Ovary (tissue), 7 donors: ENCODE measurements at regions not wholly inside any gene's neighbourhood (a gene's known extent, or its start where the extent isn't known, plus 50 kb on each side); places are given as distances from the start of the nearest gene placed in this dataset.

Experiments
- DNase-seq, 5 donors: peaks; one replicate each; pipeline ENCODE4 v3.0.0-alpha.2; 2019 to 2020
- H3K27ac ChIP-seq, 2 donors: fragments of 200-600 bp; one replicate each; pipeline versions ENCODE4 v1.5.1 to v1.8.0; 2019 to 2022
- H3K27me3 ChIP-seq: fragments of 200-600 bp; one replicate; pipeline ENCODE4 v1.8.0; 2022
- H3K36me3 ChIP-seq: fragments of 200-600 bp; sonication (generic); one replicate; pipeline ENCODE4 v1.5.1; 2019
- H3K4me1 ChIP-seq: one replicate; pipeline ENCODE4 v1.8.1; 2013; ENCODE audit warnings: mild to moderate bottlenecking, moderate library complexity; ENCODE audit not compliant: insufficient read depth
- H3K4me3 ChIP-seq: fragments of 200-600 bp; sonication (generic); one replicate; pipeline ENCODE4 v1.5.1; 2017
- H3K9me3 ChIP-seq, 2 donors: fragments of 200-600 bp in 1 of 2; sonication (generic) in 1 of 2; one replicate each; pipeline versions ENCODE4 v1.5.1 to v1.8.1; 2013 to 2019; ENCODE audit warnings: mild to moderate bottlenecking in 1 of 2, moderate library complexity in 1 of 2
- EP300 ChIP-seq: sonication (generic); formaldehyde crosslinking; IDR thresholded peaks from one replicate; pipeline ENCODE4 v1.6.1; 2017; ENCODE audit warnings: antibody characterized with exemption
- POLR2A ChIP-seq: fragments of 450-650 bp; IDR thresholded peaks from one replicate; pipeline ENCODE4 v1.6.1; 2017; ENCODE audit warnings: antibody characterized with exemption, mild to moderate bottlenecking, moderate library complexity
- WGBS, 3 donors: extraction: QIAGEN DNeasy Blood & Tissue Kit in 1 of 3; methylation state at CpG; one replicate each; pipeline versions ENCODE4 v1.1.5 to v1.1.7; 2013 to 2017; 5-methylcytosine and 5-hydroxymethylcytosine counted together
- intact Hi-C, 4 donors: fragments of 100-400 bp; cut with DNase I; formaldehyde crosslinking; loops; one replicate each; pipeline versions ENCODE4 v1.11.0 to v1.15.1; 2022 to 2023
- TF ChIP-seq, protein P1 (sequence below), 3 donors: fragments of 450-650 bp in 2 of 3; fragments of 200-600 bp in 1 of 3; IDR thresholded peaks; one replicate each; pipeline versions ENCODE4 v1.5.1 to v1.8.0; 2016 to 2022; ENCODE audit warnings: antibody characterized with exemption in 3 of 3, mild to moderate bottlenecking in 1 of 3
- donor health status: DM: no; HTN: no; CAD: no; lungs with moderate emphysema.
- donor health status: DM: no; HTN: no; CAD: no.
- donor health status: Bipolar disorder and iron deficiency.
- donor health status: DM: no; HTN: no; CAD: no.
- donor health status: DM: yes; HTN: yes; CAD: no.

DNA sequence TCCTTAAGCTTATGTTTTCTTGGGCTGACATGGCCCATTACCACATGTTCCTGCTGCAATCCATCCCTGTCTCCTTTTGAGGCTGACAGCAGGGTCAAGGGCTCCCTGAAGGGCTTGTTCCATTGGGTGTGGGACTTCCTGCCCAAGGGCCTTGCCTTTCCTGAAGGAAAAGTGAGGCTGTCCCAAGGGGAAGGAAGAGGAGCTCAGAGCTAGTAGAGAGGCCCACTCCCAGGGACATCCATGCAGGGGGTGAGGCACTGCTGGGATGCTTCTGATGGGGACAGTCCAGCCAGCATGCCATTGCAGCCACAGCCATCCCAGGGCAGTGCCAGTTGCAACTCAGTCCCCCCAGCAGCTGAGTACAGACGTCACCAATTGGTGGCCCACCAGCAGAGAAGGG lies 138.4 kb upstream of the FOXA2 start:
- no peaks in the 10 kb centered on the region for H3K27me3 ChIP-seq
- H3K4me1 ChIP-seq = peaks cover under 1% of the 10 kb centered on the region
- H3K9me3 ChIP-seq = no peaks in the 10 kb centered on the region
- 76 to 90% (median 83%) methylated on average over 1 of the region's 1 CpG for WGBS, 3 donors
- TF ChIP-seq EP300 (no peak), POLR2A (no peak)
- TF ChIP-seq, protein P1, sequence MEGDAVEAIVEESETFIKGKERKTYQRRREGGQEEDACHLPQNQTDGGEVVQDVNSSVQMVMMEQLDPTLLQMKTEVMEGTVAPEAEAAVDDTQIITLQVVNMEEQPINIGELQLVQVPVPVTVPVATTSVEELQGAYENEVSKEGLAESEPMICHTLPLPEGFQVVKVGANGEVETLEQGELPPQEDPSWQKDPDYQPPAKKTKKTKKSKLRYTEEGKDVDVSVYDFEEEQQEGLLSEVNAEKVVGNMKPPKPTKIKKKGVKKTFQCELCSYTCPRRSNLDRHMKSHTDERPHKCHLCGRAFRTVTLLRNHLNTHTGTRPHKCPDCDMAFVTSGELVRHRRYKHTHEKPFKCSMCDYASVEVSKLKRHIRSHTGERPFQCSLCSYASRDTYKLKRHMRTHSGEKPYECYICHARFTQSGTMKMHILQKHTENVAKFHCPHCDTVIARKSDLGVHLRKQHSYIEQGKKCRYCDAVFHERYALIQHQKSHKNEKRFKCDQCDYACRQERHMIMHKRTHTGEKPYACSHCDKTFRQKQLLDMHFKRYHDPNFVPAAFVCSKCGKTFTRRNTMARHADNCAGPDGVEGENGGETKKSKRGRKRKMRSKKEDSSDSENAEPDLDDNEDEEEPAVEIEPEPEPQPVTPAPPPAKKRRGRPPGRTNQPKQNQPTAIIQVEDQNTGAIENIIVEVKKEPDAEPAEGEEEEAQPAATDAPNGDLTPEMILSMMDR (IDR thresholded peaks at IDR 0.05) = no peak
- intact Hi-C loops = no loop called here
- no peak overlapping the region for H3K27ac ChIP-seq
- no peak for DNase-seq
- no peaks in the 10 kb centered on the region for H3K36me3 ChIP-seq
- H3K4me3 ChIP-seq = no peak overlapping the region

DNA sequence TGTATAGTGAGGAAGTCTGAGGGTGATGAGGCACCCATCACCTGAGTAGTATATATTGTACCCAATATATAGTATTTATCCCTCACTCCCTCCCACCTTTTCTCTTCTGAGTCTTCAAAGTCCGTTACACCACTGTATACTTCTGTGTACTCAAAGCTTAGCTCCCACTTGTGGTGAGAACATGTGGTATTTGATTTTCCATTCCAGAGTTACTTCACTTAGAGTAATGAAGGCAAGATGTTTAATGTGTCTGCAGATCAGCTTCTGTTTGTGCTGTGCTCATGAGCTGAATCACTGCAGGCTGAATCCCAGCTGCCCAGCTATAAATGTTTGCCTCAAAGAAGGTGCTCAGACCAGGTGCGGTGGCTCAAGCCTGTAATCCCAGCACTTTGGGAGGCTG lies 139.3 kb upstream of the FOXA2 start:
- H3K4me1 ChIP-seq = no peaks in the 10 kb centered on the region

DNA sequence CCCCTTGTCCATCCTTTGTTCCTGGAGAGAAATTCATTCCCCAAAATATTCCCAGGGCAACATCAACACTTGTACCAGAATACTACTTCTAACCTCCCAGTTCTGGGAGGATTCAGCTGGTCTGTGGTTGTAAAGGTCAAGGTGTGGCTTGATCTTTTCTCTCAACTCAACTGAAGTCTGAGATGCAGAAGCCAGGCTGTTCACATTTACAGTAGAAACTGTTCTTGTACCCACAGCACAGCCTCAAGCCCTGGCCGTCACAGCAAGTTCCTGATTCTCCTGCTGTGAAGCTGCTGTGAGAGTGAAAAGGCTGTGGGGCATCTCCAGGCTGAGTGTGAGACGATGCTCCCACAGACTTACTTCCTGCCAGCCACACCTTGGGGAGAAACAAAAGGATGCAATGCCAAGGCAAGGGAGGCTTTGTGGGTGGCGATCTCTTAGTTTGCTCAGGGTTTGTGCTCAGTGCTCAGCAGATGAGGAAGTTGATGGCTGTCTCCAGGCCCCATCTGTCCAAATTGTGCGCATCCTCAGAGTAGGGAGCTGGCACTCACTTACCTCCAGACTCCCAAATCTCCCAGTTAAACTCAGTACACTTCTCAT lies 143.9 kb upstream of the FOXA2 start:
- H3K27ac ChIP-seq = no peak overlapping the region
- no peak for TF ChIP-seq EP300
- TF ChIP-seq, protein P1 (IDR thresholded peaks at IDR 0.05) = no peak
- no peak for TF ChIP-seq POLR2A
- no peaks in the 10 kb centered on the region for H3K27me3 ChIP-seq
- H3K4me3 ChIP-seq = no peak overlapping the region
- no peaks in the 10 kb centered on the region for H3K9me3 ChIP-seq
- no peak for DNase-seq
- H3K36me3 ChIP-seq = no peaks in the 10 kb centered on the region
- intact Hi-C loops = no loop called here
- no peaks in the 10 kb centered on the region for H3K4me1 ChIP-seq
- WGBS, 3 donors = 81 to 92% (median 91%) methylated on average over 4 of the region's 4 CpGs

More for the DNA sequence above, 139.3 kb upstream of the FOXA2 start:
- DNase-seq = no peak
- WGBS, 3 donors = 75 to 92% (median 77%) methylated on average over 2 of the region's 2 CpGs
- TF ChIP-seq, protein P1 (IDR thresholded peaks at IDR 0.05) = no peak
- TF ChIP-seq POLR2A = no peak
- TF ChIP-seq EP300 = no peak
- H3K27me3 ChIP-seq = no peaks in the 10 kb centered on the region
- no peak overlapping the region for H3K4me3 ChIP-seq
- no peaks in the 10 kb centered on the region for H3K36me3 ChIP-seq
- intact Hi-C loops = no loop called here
- no peak overlapping the region for H3K27ac ChIP-seq
- no peaks in the 10 kb centered on the region for H3K9me3 ChIP-seq

DNA sequence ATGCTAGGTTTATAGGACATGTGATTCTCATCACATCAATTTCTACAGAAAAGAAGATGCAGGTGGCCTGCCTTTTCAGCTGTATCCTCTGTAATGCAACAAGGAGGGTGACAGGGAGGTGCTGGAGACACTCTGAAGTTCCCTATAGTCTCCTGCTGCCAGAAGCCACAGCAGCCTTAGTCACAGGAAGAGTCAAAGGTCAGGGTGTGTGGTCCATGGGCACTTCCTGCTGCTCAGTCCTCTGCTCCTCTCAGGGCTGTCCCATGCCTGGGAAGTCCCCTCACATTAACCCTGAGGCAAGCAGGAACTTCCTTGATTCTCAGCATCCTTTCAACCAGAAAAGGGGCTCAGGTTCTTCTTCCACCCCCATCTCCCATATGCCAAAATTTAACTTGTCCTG lies 144.8 kb upstream of the FOXA2 start:
- no peak for TF ChIP-seq EP300
- TF ChIP-seq, protein P1 (IDR thresholded peaks at IDR 0.05) = no peak
- no peak for TF ChIP-seq POLR2A
- H3K27me3 ChIP-seq = no peaks in the 10 kb centered on the region
- no peaks in the 10 kb centered on the region for H3K4me1 ChIP-seq
- no peak overlapping the region for H3K27ac ChIP-seq
- no peaks in the 10 kb centered on the region for H3K36me3 ChIP-seq
- no peak overlapping the region for H3K4me3 ChIP-seq
- no peak for DNase-seq
- intact Hi-C loops = no loop called here
- no peaks in the 10 kb centered on the region for H3K9me3 ChIP-seq
